ENCODE measurements at regions not wholly inside any gene's neighbourhood (a gene's known extent, or its start where the extent isn't known, plus 50 kb on each side); places are given as distances from the start of the nearest gene placed in this dataset.

- no peak for TF ChIP-seq CTCF (IDR thresholded peaks at IDR 0.05 in 8 of 11, conservative IDR thresholded peaks at IDR 0.05 in 3 of 11)
- TF ChIP-seq POLR2A (IDR thresholded peaks at IDR 0.05), result no peak
- TF ChIP-seq POLR2AphosphoS5 (IDR thresholded peaks at IDR 0.05), result no peak
- Histone ChIP-seq H3K4me1 (no peaks in the 10 kb centered on the region), H3K9me3 (no peaks in the 10 kb centered on the region), H3K4me3 (no peak overlapping the region), H3K27me3 (replicated peaks in 1 of 7) (peaks cover 0 to 7% (median 0%) of the 10 kb centered on the region in 7 donors), H3K27ac (no peak overlapping the region), H3K36me3 (no peaks in the 10 kb centered on the region)
- intact Hi-C loops (cut with DNase I; ENCODE audit: low total_unique reads), result no loop called here
- no peak for DNase-seq
- WGBS, 5 donors, result 88 to 95% (median 91%) methylated on average over 12 of the region's 12 CpGs
Observed at GRCh38 chr20:57774111-57774880, 64.5 kb upstream of the PMEPA1 start.

GRCh38 chr20:57773059-57773815, 63.4 kb upstream of the PMEPA1 start:
- no peaks in the 10 kb centered on the region for H3K36me3 ChIP-seq
- intact Hi-C loops (cut with DNase I; ENCODE audit: low total_unique reads), result no loop called here
- H3K27me3 ChIP-seq (replicated peaks in 1 of 7), result peaks cover 0 to 7% (median 0%) of the 10 kb centered on the region in 7 donors
- no peaks in the 10 kb centered on the region for H3K9me3 ChIP-seq
- H3K4me1 ChIP-seq, result no peaks in the 10 kb centered on the region
- H3K27ac ChIP-seq, result no peak overlapping the region
- H3K4me3 ChIP-seq, result no peak overlapping the region
- WGBS, 5 donors, result 90 to 96% (median 94%) methylated on average over 9 of the region's 9 CpGs
- DNase-seq, result no peak
- TF ChIP-seq POLR2AphosphoS5 (IDR thresholded peaks at IDR 0.05) (no peak), POLR2A (IDR thresholded peaks at IDR 0.05) (no peak), CTCF (IDR thresholded peaks at IDR 0.05 in 8 of 11, conservative IDR thresholded peaks at IDR 0.05 in 3 of 11) (no peak)

GRCh38 chr20:57772349-57772964, 62.6 kb upstream of the PMEPA1 start:
- Histone ChIP-seq H3K36me3 (no peaks in the 10 kb centered on the region), H3K4me3 (no peak overlapping the region), H3K27me3 (replicated peaks in 1 of 7) (peaks cover 0 to 7% (median 0%) of the 10 kb centered on the region in 7 donors), H3K4me1 (no peaks in the 10 kb centered on the region), H3K9me3 (no peaks in the 10 kb centered on the region), H3K27ac (no peak overlapping the region)
- no peak for TF ChIP-seq POLR2A (IDR thresholded peaks at IDR 0.05)
- TF ChIP-seq POLR2AphosphoS5 (IDR thresholded peaks at IDR 0.05), result no peak
- TF ChIP-seq CTCF (IDR thresholded peaks at IDR 0.05 in 8 of 11, conservative IDR thresholded peaks at IDR 0.05 in 3 of 11), result no peak
- DNase-seq, result no peak
- 65 to 82% (median 77%) methylated on average over 14 to 15 of the region's 15 CpGs for WGBS, 5 donors
- intact Hi-C loops (cut with DNase I; ENCODE audit: low total_unique reads), result no loop called here
